SK-N-SH (cell line): ENCODE measurements at regions not wholly inside any gene's neighbourhood (a gene's known extent, or its start where the extent isn't known, plus 50 kb on each side); places are given as distances from the start of the nearest gene placed in this dataset.

ENCODE experiments used
- CTCF ChIA-PET: fragments of 300-600, 350-600 bp; formaldehyde crosslinking; extraction: SDS; loops from one replicate; lab custom pipeline; 2021; lab: Yijun Ruan, JAX
- POLR2A ChIA-PET: fragments of 350-600 bp; sonication (Branson Sonifier 250); formaldehyde crosslinking; extraction: SDS; loops from one replicate; lab custom pipeline; 2020; ENCODE audit warnings: antibody characterized with exemption, inconsistent platforms; lab: Yijun Ruan, JAX
- DNase-seq: peaks from one replicate; pipeline ENCODE4 v3.0.0; 2012
- H2AFZ ChIP-seq: fragments of 200-600 bp; sonication (generic); 2 replicates; pipeline ENCODE4 v1.8.1; 2016; ENCODE audit warnings: antibody characterized with exemption, mild to moderate bottlenecking, low read depth
- H3F3A ChIP-seq: fragments of 200-600 bp; sonication (generic); replicated peaks from 2 replicates; pipeline ENCODE3; 2016; ENCODE audit warnings: antibody characterized with exemption, mild to moderate bottlenecking; ENCODE audit not compliant: insufficient read depth
- H3K27ac ChIP-seq, 2 experiments: fragments of 200-500 bp in 1 of 2; fragments of 200-600 bp in 1 of 2; sonication (Bioruptor generic) in 1 of 2; sonication (generic), shearing (Covaris generic) in 1 of 2; 2 replicates each; pipeline versions ENCODE4 v1.5.1 to v1.6.1; 2014 to 2016; ENCODE audit warnings: low read depth in 2 of 2, inconsistent platforms in 1 of 2, low read length in 1 of 2, mild to moderate bottlenecking in 1 of 2, mixed read lengths in 1 of 2
- H3K27me3 ChIP-seq: fragments of 200-600 bp; sonication (generic), shearing (Covaris generic); 2 replicates; pipeline ENCODE4 v1.6.1; 2016; ENCODE audit warnings: mixed run types; ENCODE audit not compliant: insufficient read depth
- H3K36me3 ChIP-seq, 2 experiments: fragments of 200-500 bp in 1 of 2; fragments of 200-600 bp in 1 of 2; sonication (Bioruptor generic) in 1 of 2; sonication (generic) in 1 of 2; replicated peaks in 1 of 2; 2 replicates each; pipeline versions ENCODE3 to v1.5.1; 2014 to 2016; ENCODE audit warnings: low read length in 1 of 2, mild to moderate bottlenecking in 1 of 2; ENCODE audit not compliant: insufficient read depth in 2 of 2, control insufficient read depth in 1 of 2
- H3K4me1 ChIP-seq, 2 experiments: fragments of 200-500 bp in 1 of 2; fragments of 200-600 bp in 1 of 2; sonication (Bioruptor generic) in 1 of 2; sonication (generic), shearing (Covaris generic) in 1 of 2; 2 replicates each; pipeline versions ENCODE4 v1.5.1 to v1.6.1; 2014 to 2016; ENCODE audit warnings: low read depth in 1 of 2, low read length in 1 of 2, mixed run types in 1 of 2; ENCODE audit not compliant: insufficient read depth in 2 of 2, control insufficient read depth in 1 of 2
- H3K4me2 ChIP-seq: fragments of 200-600 bp; sonication (generic), shearing (Covaris generic); 2 replicates; pipeline ENCODE4 v1.6.1; 2017; ENCODE audit warnings: mixed run types
- H3K4me3 ChIP-seq, 2 experiments: fragments of 200-500 bp in 1 of 2; fragments of 200-600 bp in 1 of 2; sonication (Bioruptor generic) in 1 of 2; sonication (generic), shearing (Covaris generic) in 1 of 2; 2 replicates each; pipeline versions ENCODE4 v1.5.1 to v1.8.1; 2014 to 2016; ENCODE audit warnings: low read depth in 2 of 2, inconsistent platforms in 1 of 2, low read length in 1 of 2, mild to moderate bottlenecking in 1 of 2, mixed read lengths in 1 of 2, moderate library complexity in 1 of 2
- H3K79me2 ChIP-seq: fragments of 200-600 bp; sonication (generic); 2 replicates; pipeline ENCODE4 v1.8.1; 2017; ENCODE audit warnings: mild to moderate bottlenecking; ENCODE audit not compliant: insufficient read depth
- H3K9ac ChIP-seq: fragments of 200-600 bp; sonication (generic); 2 replicates; pipeline ENCODE4 v1.6.1; 2017; ENCODE audit warnings: mixed run types
- H3K9me2 ChIP-seq: fragments of 200-600 bp; sonication (generic); 2 replicates; pipeline ENCODE4 v1.6.1; 2017; ENCODE audit warnings: mixed run types
- H3K9me3 ChIP-seq: fragments of 200-600 bp; sonication (generic); 2 replicates; pipeline ENCODE4 v1.6.1; 2017; ENCODE audit warnings: mixed run types, mild to moderate bottlenecking, moderate library complexity
- H4K20me1 ChIP-seq: fragments of 200-600 bp; sonication (generic); 2 replicates; pipeline ENCODE4 v1.6.1; 2017; ENCODE audit warnings: mild to moderate bottlenecking, mixed run types; ENCODE audit not compliant: insufficient read depth
- ELF1 ChIP-seq: IDR thresholded peaks from 2 replicates; pipeline ENCODE4 v1.4.0; 2012
- EP300 ChIP-seq, 2 experiments: IDR thresholded peaks; 2 replicates each; pipeline versions ENCODE4 v1.4.0 to v1.6.1; 2012; ENCODE audit warnings: borderline replicate concordance in 1 of 2, low read depth in 1 of 2, low read length in 1 of 2
- EZH2phosphoT487 ChIP-seq: fragments of 200-600 bp; sonication (generic); IDR thresholded peaks from 2 replicates; pipeline ENCODE4 v1.6.1; 2017; ENCODE audit warnings: low read depth, mixed run types, mild to moderate bottlenecking, antibody characterized with exemption, moderate library complexity, borderline replicate concordance
- FOSL2 ChIP-seq: IDR thresholded peaks from 2 replicates; pipeline ENCODE4 v1.4.0; 2012; ENCODE audit warnings: low read depth, mild to moderate bottlenecking, moderate library complexity, borderline replicate concordance
- FOXM1 ChIP-seq: IDR thresholded peaks from 2 replicates; pipeline ENCODE4 v1.4.0; 2012; ENCODE audit warnings: low read depth, mild to moderate bottlenecking
- MXI1 ChIP-seq: IDR thresholded peaks from 2 replicates; pipeline ENCODE4 v1.6.1; 2012; ENCODE audit warnings: mild to moderate bottlenecking, low read depth, low read length, improper control_type of control experiment
- POLR2AphosphoS5 ChIP-seq: IDR thresholded peaks from 2 replicates; pipeline ENCODE4 v1.6.1; 2012; ENCODE audit warnings: low read depth, low read length
- WGBS: methylation state at CpG from one replicate; pipeline ENCODE4 v1.1.6; 2017; ENCODE audit warnings: low lambda C conversion rate; 5-methylcytosine and 5-hydroxymethylcytosine counted together
- TF ChIP-seq, protein P1 (sequence below): fragments of 150-350 bp; IDR thresholded peaks from 2 replicates; pipeline ENCODE4 v1.6.1; 2016; ENCODE audit warnings: mild to moderate bottlenecking, low read depth, low read length
- TF ChIP-seq, protein P2 (sequence below): fragments of 150-350 bp; IDR thresholded peaks from 2 replicates; pipeline ENCODE4 v1.6.1; 2017; ENCODE audit warnings: antibody characterized with exemption, low read length, low read depth, borderline replicate concordance
- TF ChIP-seq, protein P3 (sequence below): IDR thresholded peaks from 2 replicates; pipeline ENCODE4; 2012
- TF ChIP-seq, protein P4 (sequence below): IDR thresholded peaks from 2 replicates; pipeline ENCODE4 v1.4.0; 2012; ENCODE audit warnings: low read depth

DNA sequence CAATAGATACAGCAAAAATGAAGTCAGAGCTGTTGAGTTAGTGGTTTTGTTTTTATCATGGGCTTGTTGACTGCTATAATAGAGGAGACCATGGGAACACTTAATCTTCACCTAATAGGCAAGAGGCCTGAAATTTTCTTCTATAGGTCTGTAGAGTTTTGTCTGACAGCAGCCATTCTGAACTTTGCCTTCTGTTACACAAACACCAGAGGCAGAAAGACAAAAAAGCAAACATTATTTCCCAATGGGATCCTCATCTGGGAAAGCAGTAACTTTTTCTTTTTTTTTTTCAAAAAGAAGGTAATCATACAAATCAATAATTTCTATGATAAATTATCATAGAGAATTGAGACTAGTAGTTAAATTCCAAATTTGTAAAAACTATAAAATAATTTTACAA lies 494.1 kb downstream of the TOX3 start (continued):
- TF ChIP-seq, protein P1, sequence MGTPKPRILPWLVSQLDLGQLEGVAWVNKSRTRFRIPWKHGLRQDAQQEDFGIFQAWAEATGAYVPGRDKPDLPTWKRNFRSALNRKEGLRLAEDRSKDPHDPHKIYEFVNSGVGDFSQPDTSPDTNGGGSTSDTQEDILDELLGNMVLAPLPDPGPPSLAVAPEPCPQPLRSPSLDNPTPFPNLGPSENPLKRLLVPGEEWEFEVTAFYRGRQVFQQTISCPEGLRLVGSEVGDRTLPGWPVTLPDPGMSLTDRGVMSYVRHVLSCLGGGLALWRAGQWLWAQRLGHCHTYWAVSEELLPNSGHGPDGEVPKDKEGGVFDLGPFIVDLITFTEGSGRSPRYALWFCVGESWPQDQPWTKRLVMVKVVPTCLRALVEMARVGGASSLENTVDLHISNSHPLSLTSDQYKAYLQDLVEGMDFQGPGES = no peak
- TF ChIP-seq, protein P2, sequence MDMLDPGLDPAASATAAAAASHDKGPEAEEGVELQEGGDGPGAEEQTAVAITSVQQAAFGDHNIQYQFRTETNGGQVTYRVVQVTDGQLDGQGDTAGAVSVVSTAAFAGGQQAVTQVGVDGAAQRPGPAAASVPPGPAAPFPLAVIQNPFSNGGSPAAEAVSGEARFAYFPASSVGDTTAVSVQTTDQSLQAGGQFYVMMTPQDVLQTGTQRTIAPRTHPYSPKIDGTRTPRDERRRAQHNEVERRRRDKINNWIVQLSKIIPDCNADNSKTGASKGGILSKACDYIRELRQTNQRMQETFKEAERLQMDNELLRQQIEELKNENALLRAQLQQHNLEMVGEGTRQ = no peak
- TF ChIP-seq, protein P3, sequence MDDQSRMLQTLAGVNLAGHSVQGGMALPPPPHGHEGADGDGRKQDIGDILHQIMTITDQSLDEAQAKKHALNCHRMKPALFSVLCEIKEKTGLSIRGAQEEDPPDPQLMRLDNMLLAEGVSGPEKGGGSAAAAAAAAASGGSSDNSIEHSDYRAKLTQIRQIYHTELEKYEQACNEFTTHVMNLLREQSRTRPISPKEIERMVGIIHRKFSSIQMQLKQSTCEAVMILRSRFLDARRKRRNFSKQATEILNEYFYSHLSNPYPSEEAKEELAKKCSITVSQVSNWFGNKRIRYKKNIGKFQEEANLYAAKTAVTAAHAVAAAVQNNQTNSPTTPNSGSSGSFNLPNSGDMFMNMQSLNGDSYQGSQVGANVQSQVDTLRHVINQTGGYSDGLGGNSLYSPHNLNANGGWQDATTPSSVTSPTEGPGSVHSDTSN = no peak
- TF ChIP-seq POLR2AphosphoS5 = no peak

DNA sequence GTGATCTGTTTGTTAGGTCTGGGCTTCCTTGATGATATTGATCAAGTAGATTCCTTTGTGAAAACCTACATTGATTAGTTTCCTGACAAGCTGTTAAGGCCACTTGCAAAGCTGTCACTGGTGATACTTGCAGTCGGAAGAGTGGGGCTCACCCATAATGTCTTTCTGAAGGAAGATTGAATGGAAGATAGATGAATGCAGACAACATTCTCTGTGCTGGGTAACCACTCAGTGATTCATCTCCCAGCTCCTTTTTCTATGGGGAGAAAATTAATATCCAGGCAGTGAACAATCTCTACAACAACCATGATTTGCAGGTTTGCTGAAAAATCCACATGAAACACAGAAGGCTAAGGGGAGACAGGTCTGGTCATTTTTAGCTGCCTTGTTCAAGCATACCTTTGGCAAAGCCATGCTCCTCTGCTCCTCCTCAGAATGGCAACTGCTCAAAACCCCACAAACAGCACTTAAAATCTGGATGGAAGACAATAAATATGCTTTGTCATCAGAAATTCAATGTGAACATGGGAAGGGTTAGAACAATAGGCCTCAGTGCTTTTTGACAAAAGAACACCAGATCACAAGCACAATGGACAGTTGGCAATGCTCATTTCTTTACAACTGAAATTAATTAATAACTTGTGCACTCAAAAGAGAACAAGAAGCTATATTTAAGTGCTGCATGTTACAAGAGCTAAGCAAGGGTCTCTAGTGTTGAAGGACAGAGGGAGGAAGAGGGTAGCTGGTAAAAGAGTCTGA lies 495.4 kb downstream of the TOX3 start:
- no peaks in the 10 kb centered on the region for H3K27me3 ChIP-seq
- no peak overlapping the region for H3K9ac ChIP-seq
- no peak overlapping the region for H3K4me2 ChIP-seq
- no peaks in the 10 kb centered on the region for H3K36me3 ChIP-seq
- H3K27ac ChIP-seq = no peak overlapping the region
- H3K4me1 ChIP-seq = no peaks in the 10 kb centered on the region
- H3K79me2 ChIP-seq = no peaks in the 10 kb centered on the region
- H3F3A ChIP-seq = no peaks in the 10 kb centered on the region
- TF ChIP-seq MXI1 (no peak), POLR2AphosphoS5 (no peak), FOSL2 (no peak), FOXM1 (no peak), ELF1 (no peak)
- H4K20me1 ChIP-seq = no peaks in the 10 kb centered on the region
- POLR2A ChIA-PET = no interaction called here
- no peak overlapping the region for H3K4me3 ChIP-seq
- no peak for DNase-seq
- no peak overlapping the region for H2AFZ ChIP-seq
- H3K9me2 ChIP-seq = no peaks in the 10 kb centered on the region
- CTCF ChIA-PET = interaction anchor here (1.1 kb wide), 1 partner anchor 8 kb away, joined by 3 read pairs; no protein-coding TSS in a partner anchor
- no peaks in the 10 kb centered on the region for H3K9me3 ChIP-seq
- WGBS = 29% methylated on average over 1 of the region's 1 CpG

DNA sequence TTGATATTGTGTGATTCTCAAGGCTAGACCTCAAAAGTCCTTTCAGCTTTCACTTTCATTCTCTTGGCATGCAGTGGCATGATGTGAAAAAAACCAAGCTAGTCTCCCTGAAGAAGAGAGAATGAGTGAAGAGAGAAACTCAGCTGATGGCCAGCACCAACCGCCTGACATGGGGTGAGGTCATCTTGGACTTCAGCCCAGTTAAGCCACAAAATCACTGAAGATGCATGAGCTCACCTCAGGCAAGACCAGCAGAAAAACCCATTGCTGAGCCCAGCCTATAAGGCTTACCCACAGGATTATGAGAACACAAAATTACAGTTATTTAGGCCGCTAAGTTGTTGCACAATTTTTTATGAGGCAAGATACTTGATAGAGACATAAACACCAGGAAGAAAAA lies 496.5 kb downstream of the TOX3 start:
- ChIA-PET POLR2A (no interaction called here), CTCF (interaction anchor here (0.7 to 1.1 kb wide), 3 partner anchors 9 to 39 kb away, joined by 3 read pairs; no protein-coding TSS in a partner anchor)
- Histone ChIP-seq H3K27ac (no peak overlapping the region), H3K4me2 (no peak overlapping the region), H3K79me2 (no peaks in the 10 kb centered on the region), H3K9me3 (no peaks in the 10 kb centered on the region), H3K27me3 (no peaks in the 10 kb centered on the region), H3K9ac (no peak overlapping the region), H3F3A (no peaks in the 10 kb centered on the region), H4K20me1 (no peaks in the 10 kb centered on the region), H3K36me3 (no peaks in the 10 kb centered on the region), H3K4me1 (no peaks in the 10 kb centered on the region), H3K9me2 (no peaks in the 10 kb centered on the region; the same call in 1 of the 2 replicates), H3K4me3 (no peak overlapping the region), H2AFZ (no peak overlapping the region)
- WGBS = 0% methylated on average over 2 of the region's 2 CpGs
- no peak for DNase-seq
- TF ChIP-seq, protein P4, sequence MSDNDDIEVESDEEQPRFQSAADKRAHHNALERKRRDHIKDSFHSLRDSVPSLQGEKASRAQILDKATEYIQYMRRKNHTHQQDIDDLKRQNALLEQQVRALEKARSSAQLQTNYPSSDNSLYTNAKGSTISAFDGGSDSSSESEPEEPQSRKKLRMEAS = no peak
- TF ChIP-seq EP300 (IDR thresholded peaks at IDR 0.05; ENCODE audit: borderline replicate concordance in 1 of 2, low read depth in 1 of 2, low read length in 1 of 2) = no peak
- TF ChIP-seq EZH2phosphoT487 = no peak
- TF ChIP-seq MXI1 = no peak
